ENCODE measurements at regions not wholly inside any gene's neighbourhood (a gene's known extent, or its start where the extent isn't known, plus 50 kb on each side); places are given as distances from the start of the nearest gene placed in this dataset.

DNA sequence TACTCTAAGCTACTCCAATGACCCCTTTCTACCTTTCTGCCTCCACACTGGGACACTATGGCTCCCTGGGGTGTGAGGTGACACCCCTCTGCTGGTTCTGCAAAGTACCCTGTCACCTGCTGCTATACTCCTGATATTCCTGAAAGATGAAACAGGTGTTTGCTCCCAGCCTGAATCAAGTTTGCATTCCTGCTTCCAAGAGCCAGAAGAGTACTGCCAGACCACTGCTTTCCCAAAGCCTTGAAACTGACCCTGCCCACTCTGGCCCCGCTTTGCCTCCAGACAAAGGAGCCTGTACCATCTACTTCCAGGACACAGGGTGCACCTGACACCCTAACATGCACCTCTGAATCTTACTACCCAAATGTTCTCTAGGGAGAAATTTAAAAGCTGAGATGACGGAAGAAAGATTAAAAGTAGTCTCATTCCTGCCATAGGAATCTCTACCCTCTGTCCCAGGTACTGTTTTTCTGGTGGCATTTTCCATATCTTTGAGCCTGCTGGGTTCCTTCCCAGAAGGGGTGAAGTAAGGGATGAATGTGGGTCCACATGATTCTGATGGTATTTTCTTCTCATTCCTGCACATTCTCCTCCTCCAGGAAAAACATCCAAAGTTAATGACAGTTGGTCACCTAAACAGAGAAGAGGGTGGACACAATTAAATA is 70.3 kb upstream of the DUSP10 start:
- DNase-seq (ENCODE audit: low read depth): no peak

DNA sequence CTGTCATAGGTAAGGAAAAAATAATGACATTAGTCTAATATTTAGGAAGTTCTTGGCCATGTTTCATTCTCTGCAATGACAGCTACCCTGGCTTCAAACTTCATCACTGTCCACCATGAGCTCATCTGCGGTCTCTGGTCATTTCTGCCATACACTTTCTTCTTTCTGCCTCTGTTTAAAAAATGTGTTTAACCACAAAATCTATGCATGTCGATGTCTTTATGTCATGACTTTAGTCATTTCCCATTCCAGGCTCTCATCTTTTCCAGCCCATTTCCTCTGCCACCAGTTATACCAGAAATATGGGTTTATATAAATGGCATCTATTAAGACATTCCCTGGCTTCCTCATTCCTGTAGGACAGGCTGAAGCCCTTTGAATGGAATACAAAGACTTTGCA is 68.5 kb upstream of the DUSP10 start:
- no peak for DNase-seq (ENCODE audit: low read depth)

DNA sequence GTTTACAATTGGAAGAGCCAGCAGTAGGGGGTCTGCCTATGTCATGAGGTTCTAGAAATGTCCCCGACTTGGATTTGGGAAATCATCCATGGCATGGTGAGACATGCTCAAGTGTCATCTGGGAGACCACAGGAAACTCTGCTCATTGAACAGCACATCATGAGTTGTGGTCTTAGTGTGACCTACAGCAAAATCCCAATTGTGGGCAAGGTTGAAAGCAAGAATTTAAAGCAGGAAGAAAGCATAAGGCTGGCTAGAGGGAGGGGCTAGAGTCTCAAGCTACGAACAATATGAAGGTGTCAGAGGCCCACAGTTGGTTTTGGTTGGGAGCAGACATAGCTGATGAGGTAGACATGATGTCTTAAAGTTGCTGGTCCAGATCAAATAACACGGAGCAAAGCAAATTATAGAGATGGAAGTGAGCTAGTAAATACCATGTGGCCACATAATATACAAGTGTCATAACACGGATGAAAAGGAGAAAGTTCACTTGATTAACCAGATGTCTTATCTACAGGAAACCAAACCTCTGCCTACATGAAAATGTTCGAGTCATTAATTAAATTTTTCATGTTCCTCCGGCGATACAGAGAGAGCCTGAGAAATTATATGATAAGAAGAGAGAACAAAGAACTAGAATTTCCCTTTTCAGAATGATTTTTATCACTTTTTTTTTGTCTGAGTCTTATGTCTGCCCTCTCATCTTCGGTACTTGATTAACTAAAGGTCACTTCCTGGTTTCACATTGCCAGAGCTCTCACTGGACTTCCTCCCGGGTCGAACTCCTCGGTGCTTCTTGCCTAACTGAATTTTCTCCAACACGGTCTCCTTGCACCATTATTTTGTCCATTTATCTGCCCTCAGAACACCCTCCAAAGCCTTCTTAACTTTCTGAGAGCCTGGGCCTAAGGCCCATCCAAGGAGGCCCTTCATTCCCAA is 67.5 kb upstream of the DUSP10 start:
- DNase-seq (ENCODE audit: low read depth): no peak

DNA sequence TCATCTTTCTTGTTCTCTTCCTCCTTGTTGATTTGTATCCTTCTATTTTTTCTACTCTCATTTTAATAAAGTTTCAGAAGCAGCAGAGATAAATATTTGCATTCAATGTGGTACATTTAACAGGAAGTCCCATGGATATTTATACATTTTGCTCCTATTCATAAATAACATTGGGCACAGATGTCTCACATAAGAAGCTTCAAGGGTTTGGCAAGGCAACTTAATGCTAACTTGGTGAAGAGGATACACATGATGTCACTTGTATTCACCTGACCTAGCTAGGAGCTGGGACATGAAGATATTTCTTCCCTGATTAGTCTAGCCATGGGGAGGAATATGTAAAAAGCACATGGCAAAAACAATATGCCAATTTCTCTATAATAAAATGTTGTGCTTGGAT is 65.1 kb upstream of the DUSP10 start:
- DNase-seq (ENCODE audit: low read depth): no peak

DNA sequence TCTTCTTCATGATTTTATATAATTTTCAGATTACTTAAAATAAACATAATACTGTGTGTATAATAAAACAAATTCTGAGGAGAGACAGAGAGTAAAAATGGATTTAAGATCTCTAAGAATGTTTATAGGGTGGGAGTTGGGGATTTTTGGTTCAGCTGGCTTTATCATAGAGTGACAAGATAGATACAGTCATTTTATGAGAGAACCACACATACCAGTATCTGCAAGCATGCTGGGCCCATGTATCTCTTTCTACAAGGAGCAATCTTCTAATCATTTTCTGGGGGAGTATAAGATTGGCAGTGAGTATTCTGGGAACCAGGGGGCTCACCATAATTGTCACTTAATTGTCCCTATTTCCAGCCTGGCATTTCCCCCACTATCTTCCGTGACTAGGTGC is 64.3 kb upstream of the DUSP10 start:
- no peak for DNase-seq (ENCODE audit: low read depth)

DNA sequence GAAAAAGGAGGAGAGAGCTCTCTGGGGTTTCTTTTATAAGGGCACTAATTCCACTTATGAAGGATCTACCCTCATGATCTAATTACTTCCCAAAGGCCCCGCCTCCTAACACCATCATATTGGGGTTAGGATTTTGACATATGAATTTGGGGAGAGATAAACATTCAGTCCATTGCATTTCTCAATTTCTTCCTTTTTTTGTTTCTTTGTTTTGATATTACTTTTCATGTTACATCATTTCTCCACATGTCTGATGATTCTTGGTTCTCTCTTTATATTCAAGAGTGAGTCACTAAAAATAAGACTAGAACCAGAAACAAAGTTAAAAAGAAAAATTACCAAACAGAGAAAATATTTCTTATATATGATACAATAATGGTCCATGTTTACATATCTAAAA is 63.2 kb upstream of the DUSP10 start:
- DNase-seq (ENCODE audit: low read depth): no peak

DNA sequence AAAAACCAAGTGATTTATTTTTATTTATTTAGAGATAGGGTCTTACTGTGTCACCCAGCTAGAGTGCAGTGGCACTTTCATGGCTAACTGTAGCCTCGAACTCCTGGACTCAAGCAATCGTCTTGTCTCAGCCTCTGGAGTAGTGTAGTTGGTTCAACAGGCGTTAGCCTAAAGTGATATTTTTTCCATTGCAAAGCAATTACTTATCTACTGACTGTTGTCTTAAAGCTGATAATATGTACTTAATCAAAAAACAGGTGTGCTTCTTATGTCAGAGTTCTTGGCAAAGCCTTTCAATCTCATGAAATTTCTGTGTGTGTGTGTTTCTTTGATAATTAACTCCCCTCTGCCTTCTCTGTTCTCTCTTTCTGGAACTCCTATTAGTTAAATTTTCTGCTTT is 62.4 kb upstream of the DUSP10 start:
- no peak for DNase-seq (ENCODE audit: low read depth)

DNA sequence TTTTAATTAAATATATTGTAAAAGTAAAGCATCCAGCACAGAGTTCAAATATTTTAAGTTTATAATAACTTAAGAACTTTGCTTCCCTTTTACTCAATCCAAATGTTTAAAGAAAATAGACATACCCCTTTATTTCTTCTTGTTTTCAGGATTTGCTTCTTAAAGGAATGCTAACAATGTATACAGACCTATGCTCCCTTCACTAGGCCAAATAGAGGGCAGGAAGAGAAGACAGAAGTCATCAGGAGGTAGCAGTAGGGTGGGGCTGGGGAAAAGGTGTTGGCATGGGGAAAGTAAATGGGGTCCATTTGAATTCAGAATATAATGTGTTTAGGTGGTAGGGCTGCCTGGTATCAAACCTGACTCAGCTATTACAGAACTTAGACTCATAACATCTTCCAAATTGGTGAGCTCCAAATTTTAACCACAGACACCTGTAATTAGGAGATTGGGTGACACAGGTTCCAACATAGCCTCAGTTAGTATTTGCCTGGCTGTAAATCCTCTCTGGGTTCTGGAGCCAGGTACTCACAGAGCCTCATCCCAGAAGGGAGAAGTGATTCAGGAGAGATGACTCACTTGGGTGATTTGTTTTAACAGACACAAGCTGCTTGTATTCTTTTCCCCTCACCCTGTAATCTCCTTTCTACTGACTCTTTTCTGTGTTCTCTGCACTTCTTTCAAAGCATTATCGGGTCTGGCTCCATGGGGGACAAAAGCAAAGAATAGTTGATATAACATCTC is 60.1 kb upstream of the DUSP10 start:
- no peak for DNase-seq (ENCODE audit: low read depth)

DNA sequence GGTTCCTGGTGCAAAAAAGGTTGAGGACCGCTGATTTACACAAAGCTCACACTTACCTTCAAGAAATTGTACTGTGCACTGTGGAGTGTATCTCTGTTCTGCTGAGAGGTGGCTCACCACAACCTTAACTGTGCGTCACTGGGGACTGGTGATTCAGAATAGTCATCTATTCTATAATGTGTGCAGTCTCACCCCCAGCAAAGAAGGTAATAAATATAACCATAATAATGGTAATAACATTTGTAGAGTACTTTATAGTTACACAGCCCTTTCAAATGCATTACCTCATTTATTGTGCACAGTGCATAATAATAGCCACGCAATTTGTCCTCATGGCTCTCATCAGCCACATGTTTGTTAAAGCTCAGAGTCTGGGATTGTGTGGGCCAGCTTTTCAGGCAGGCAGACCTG is 59.4 kb upstream of the DUSP10 start:
- no peak for DNase-seq (ENCODE audit: low read depth)

DNA sequence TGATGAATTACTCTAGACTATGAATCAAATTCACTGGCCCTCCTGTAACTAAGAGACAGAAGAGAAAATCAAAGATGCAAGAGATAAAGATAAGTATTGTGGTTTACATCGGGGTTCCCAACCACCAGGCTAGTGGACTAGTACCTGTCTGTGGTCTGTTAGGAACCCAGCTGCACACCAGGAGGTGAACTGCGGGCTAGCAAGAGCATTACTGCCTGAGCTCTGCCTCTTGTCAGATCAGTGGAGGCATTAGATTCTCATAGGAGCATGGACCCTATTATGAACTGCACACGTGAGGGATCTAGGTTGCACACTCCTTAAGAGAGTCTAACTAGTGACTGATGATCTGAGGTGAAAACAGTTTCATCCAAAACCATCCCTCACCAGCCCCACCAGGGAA is 58.9 kb upstream of the DUSP10 start:
- DNase-seq (ENCODE audit: low read depth): no peak

DNA sequence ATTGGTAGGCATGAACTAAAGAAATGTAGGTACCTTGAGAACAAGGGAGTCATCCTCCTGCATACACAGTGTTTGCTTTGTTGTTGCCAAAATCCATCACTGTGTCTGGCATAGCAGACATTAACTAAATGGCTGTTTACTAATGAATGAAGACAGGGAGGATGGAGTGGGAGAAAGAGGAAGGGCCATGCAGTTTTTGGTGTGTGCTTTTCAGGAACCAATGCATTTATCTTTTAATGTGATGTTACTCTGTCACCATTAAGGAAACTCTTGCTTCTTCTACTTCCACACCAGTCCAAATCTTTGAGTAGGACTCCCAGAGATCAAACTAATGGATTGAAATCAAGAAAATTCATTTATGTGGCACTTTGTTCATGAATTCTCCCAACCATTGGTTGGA is 55.6 kb upstream of the DUSP10 start:
- DNase-seq (ENCODE audit: low read depth): no peak

DNA sequence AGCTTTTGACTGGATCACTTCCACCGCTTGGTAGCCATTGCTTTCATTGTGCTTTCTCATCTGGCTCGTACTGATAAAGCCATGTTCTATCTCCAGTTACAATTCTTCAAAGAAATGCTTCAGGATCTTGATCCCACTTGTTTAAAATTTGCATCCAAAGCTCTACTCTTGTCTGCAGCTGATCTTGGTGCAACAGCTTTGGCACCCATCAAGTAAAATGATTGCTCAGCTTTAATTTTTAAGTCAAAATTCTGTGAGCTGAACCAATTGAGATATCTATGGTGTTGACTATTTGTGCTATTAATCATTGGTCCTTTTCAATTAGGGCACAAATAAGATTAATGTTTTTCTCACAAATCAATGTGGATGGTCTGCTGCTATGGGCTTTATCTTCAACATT is 54.8 kb upstream of the DUSP10 start:
- no peak for DNase-seq (ENCODE audit: low read depth)

DNA sequence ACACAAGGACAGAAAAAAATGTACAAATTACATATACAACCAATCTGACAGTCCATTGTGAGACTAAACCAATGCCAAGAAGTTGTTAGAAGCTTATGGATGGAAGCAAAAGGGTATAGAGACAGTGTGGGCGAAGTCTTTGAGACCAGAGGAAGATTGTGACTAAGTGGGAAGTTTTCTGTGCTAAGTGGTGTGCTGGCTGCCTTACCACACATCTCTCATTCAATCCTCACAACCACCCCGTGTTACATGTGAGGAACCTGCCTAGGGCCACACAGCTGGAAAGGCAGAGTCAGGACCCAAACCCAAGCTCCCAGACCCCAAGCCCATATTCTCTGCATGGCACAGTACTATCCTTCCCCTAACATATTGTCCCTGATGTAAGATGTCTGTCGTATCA is 53.5 kb upstream of the DUSP10 start:
- DNase-seq (ENCODE audit: low read depth): no peak

DNA sequence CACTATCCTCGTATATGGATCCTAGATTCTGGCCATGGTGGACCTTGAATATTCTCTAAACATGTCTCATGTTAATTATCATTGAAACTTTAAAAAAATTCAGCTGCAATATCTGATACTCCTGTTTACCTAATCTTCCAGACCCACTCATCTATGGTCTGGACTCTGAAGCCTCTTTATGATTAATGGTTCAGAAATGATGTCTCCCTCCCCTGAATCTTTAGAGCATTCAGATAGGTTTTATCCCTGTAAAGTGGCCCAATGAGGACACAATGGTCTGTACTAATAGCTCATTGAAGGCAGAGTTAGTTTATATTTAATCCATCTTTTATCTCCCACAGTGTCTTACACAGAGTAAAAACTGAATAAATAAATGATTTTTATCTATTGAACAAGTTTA is 53.0 kb upstream of the DUSP10 start:
- DNase-seq (ENCODE audit: low read depth): no peak

DNA sequence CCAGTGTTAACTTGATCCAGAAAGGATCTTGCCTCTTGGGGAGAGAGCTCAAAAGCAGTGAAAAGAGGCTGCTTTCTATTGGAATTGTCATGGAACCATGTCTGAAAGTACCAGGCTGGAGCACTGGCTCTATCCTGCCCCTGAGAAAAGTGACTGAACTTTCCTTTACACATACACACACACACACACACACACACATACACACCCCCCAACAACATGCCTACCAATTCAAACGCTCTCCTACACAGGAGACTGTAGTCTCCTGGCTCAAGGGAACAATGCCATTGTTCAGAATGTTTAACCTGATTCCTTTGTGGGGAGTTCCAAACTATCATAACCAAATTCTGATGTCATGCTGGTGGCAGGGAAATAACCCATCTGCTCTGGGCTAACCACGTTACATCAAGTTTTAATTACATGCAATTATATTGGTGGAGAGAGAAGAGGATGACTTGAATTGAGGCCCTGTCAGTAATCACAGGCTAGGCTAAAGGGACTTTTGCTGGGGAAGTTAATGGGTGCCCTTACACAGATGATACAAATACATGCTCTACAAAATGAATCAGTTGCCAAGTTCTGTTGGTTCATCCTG is 52.3 kb upstream of the DUSP10 start:
- DNase-seq (ENCODE audit: low read depth): no peak

DNA sequence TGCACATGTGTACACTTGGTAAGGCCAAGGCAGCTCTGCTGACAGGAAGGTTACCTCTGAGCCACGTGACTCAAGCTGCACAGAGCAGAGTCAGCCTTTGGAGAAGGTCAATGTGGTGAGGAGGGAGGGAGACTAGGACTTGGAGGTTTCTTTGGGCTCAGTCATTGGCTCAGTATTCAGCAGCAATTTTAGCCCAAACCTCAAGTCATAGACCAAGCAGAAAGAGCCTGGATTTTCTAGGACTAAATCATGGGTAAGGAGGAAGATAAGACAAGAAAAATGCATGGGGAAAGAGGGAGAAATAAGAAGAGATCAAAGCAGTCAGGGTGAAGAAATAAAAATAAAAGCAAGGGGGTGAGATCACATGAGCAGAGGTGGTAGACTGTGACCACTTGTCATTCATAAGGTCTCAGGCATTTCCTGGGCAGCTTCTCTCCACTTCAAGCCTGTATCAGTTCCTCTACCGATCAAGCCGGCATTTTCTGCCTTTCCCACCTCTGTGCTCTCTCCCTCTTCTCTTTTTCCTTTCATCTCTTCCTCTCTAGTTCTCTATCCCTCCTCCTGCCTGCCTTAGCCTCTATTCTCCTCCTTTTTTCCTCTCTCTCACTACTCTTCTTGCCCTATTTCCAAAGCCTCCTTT is 51.7 kb upstream of the DUSP10 start:
- no peak for DNase-seq (ENCODE audit: low read depth)

DNA sequence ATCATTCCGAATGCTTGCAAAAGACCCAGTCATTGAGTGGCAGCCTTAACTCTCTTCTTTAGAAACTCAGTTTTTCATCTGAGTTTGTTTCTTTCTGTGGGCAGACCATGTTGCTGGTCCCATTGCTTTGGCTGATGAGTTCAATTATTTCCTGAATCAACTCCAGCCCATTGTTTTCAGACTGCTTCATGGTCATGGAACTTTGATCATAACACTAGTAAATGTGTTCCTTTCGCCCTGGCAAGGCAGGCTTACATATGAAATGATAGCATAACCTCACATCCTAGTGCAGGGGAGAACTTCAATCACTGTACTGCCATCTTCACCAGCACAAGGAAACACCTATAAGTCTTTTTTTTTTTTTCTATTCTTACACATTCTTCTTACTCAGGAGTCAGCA is 50.0 kb upstream of the DUSP10 start:
- no peak for DNase-seq (ENCODE audit: low read depth)

All from activated T-cell treated with anti-CD3 and anti-CD28 coated beads for 48 hours (primary cell).